ENCODE measurements at regions not wholly inside any gene's neighbourhood (a gene's known extent, or its start where the extent isn't known, plus 50 kb on each side); places are given as distances from the start of the nearest gene placed in this dataset.

DNA sequence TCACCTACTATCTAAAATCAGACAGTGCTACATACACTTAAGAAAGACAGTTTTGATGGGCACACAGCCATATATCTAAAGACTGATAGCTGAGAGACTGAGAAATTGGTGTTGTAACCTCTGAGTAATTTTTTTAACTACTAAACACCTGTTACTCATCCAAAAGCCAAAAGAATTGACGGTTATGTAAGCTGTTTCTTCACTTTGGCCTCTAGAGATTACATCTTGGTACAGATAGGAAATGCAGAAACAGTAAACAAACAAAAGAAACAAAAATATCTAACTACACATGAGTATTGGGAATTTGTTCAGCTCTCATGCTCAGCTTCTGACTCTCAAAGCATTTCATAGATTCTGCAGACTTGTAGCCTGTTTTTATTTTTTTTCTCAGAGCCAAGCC lies 152.1 kb upstream of the GAS1 start:
- Histone ChIP-seq H3K27me3 (ENCODE audit: low read depth, low read length) (no peaks in the 10 kb centered on the region), H3K27ac (ENCODE audit: low read length) (no peak overlapping the region), H3K4me1 (ENCODE audit: low read length) (no peaks in the 10 kb centered on the region), H3K4me2 (ENCODE audit: low read length) (no peak overlapping the region), H2AFZ (ENCODE audit: low read depth, low read length) (no peak overlapping the region), H3K4me3 (ENCODE audit: low read length) (no peak overlapping the region), H3K79me2 (ENCODE audit: low read length) (no peaks in the 10 kb centered on the region), H4K20me1 (ENCODE audit: insufficient read depth, low read length) (no peaks in the 10 kb centered on the region), H3K9ac (ENCODE audit: low read length) (no peak overlapping the region), H3K9me3 (ENCODE audit: insufficient read depth, low read length) (no peaks in the 10 kb centered on the region), H3K36me3 (replicated peaks; ENCODE audit: low read depth, low read length) (no peaks in the 10 kb centered on the region)
- no peak for TF ChIP-seq EZH2phosphoT487 (IDR thresholded peaks at IDR 0.05; ENCODE audit: low read depth)
- TF ChIP-seq, protein P1, sequence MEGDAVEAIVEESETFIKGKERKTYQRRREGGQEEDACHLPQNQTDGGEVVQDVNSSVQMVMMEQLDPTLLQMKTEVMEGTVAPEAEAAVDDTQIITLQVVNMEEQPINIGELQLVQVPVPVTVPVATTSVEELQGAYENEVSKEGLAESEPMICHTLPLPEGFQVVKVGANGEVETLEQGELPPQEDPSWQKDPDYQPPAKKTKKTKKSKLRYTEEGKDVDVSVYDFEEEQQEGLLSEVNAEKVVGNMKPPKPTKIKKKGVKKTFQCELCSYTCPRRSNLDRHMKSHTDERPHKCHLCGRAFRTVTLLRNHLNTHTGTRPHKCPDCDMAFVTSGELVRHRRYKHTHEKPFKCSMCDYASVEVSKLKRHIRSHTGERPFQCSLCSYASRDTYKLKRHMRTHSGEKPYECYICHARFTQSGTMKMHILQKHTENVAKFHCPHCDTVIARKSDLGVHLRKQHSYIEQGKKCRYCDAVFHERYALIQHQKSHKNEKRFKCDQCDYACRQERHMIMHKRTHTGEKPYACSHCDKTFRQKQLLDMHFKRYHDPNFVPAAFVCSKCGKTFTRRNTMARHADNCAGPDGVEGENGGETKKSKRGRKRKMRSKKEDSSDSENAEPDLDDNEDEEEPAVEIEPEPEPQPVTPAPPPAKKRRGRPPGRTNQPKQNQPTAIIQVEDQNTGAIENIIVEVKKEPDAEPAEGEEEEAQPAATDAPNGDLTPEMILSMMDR (IDR thresholded peaks at IDR 0.05; ENCODE audit: low read depth, low read length): no peak

DNA sequence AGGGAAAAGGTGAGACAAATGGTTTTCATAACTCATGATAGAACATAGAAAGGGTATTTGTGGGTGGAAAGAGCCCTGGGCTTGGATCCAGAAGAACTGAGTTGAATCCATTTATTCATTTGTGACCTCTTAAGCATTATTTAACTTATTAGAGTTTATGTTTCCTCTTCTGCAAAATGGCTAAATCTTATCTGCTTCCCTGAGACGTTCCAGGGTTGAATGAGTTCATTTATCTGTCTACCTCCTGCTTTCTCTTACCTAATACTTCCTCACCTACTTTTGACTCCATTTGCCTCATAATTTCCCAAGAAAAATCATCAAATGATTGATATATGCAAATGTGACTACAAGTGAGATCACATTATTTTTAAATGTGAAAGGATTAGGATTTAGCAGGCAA lies 152.7 kb upstream of the GAS1 start:
- Histone ChIP-seq H3K27me3 (ENCODE audit: low read depth, low read length) (no peaks in the 10 kb centered on the region), H3K4me3 (ENCODE audit: low read length) (no peak overlapping the region)

DNA sequence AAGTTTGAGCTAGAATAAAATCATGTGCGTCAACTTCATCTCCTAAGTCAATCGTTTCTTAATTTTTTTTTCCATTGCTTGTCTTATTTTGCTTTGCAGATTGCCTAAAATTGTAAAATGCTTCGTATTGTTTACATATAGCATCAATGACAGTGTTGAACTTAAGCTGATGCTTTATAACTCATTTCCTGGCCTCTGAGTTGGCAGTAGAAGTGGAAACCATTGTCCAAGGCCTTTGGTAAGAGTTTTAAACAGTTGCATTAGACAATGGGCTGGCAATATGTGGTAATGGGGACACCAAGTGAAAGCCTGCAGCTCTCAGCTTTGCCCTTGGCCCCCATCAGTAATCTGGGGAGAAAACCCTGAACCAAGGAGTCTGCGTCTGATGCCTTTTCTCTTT lies 154.8 kb upstream of the GAS1 start:
- Histone ChIP-seq H3K4me1 (ENCODE audit: low read length) (no peaks in the 10 kb centered on the region), H3K27me3 (ENCODE audit: low read depth, low read length) (no peaks in the 10 kb centered on the region), H3K9ac (ENCODE audit: low read length) (no peak overlapping the region), H4K20me1 (ENCODE audit: insufficient read depth, low read length) (no peaks in the 10 kb centered on the region), H3K27ac (ENCODE audit: low read length) (no peak overlapping the region), H3K36me3 (replicated peaks; ENCODE audit: low read depth, low read length) (no peaks in the 10 kb centered on the region), H2AFZ (ENCODE audit: low read depth, low read length) (no peak overlapping the region), H3K9me3 (ENCODE audit: insufficient read depth, low read length) (no peaks in the 10 kb centered on the region), H3K4me3 (ENCODE audit: low read length) (no peak overlapping the region), H3K79me2 (ENCODE audit: low read length) (no peaks in the 10 kb centered on the region), H3K4me2 (ENCODE audit: low read length) (no peak overlapping the region)
- TF ChIP-seq, protein P1 (IDR thresholded peaks at IDR 0.05; ENCODE audit: low read depth, low read length): no peak
- TF ChIP-seq EZH2phosphoT487 (IDR thresholded peaks at IDR 0.05; ENCODE audit: low read depth): no peak

More for the DNA sequence above, 152.7 kb upstream of the GAS1 start:
- Histone ChIP-seq H3K9ac (ENCODE audit: low read length) (no peak overlapping the region), H3K9me3 (ENCODE audit: insufficient read depth, low read length) (no peaks in the 10 kb centered on the region), H4K20me1 (ENCODE audit: insufficient read depth, low read length) (no peaks in the 10 kb centered on the region), H3K4me2 (ENCODE audit: low read length) (no peak overlapping the region), H3K79me2 (ENCODE audit: low read length) (no peaks in the 10 kb centered on the region), H3K27ac (ENCODE audit: low read length) (no peak overlapping the region), H3K4me1 (ENCODE audit: low read length) (no peaks in the 10 kb centered on the region), H2AFZ (ENCODE audit: low read depth, low read length) (no peak overlapping the region), H3K36me3 (replicated peaks; ENCODE audit: low read depth, low read length) (no peaks in the 10 kb centered on the region)
- TF ChIP-seq EZH2phosphoT487 (IDR thresholded peaks at IDR 0.05; ENCODE audit: low read depth): no peak
- TF ChIP-seq, protein P1 (IDR thresholded peaks at IDR 0.05; ENCODE audit: low read depth, low read length): no peak

DNA sequence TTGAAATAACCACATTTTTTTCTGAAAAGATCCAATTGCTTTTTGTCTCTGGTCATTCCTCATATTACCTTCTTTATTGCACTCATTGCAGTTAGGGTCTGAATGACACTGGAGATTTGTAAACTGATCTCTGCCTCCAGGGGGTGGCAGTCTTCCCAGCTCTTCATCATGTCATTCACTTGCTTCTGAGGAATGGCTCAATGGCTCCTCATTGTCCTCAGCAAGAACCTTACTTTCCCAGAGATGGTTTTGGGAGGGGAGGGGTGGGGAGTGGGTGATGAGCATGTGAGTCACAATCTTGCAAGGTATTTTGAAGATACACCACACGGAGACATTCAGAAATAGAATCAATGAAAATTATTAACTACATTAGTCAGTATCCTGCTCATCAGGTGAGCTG lies 159.8 kb upstream of the GAS1 start:
- H3K9me3 ChIP-seq (ENCODE audit: insufficient read depth, low read length): no peaks in the 10 kb centered on the region
- no peaks in the 10 kb centered on the region for H3K27me3 ChIP-seq (ENCODE audit: low read depth, low read length)
- H4K20me1 ChIP-seq (ENCODE audit: insufficient read depth, low read length): no peaks in the 10 kb centered on the region
- H3K9ac ChIP-seq (ENCODE audit: low read length): no peak overlapping the region
- TF ChIP-seq, protein P1 (IDR thresholded peaks at IDR 0.05; ENCODE audit: low read depth, low read length): no peak
- no peak for TF ChIP-seq EZH2phosphoT487 (IDR thresholded peaks at IDR 0.05; ENCODE audit: low read depth)
- H3K27ac ChIP-seq (ENCODE audit: low read length): no peak overlapping the region
- H3K4me3 ChIP-seq (ENCODE audit: low read length): no peak overlapping the region
- no peak overlapping the region for H2AFZ ChIP-seq (ENCODE audit: low read depth, low read length)
- H3K79me2 ChIP-seq (ENCODE audit: low read length): no peaks in the 10 kb centered on the region
- H3K4me1 ChIP-seq (ENCODE audit: low read length): no peaks in the 10 kb centered on the region
- no peaks in the 10 kb centered on the region for H3K36me3 ChIP-seq (replicated peaks; ENCODE audit: low read depth, low read length)
- no peak overlapping the region for H3K4me2 ChIP-seq (ENCODE audit: low read length)
